ENCODE measurements at regions not wholly inside any gene's neighbourhood (a gene's known extent, or its start where the extent isn't known, plus 50 kb on each side); places are given as distances from the start of the nearest gene placed in this dataset.

GRCh38 chr15:54707805-54708752 is 488.7 kb downstream of the RSL24D1 start:
- no peak for TF ChIP-seq CTCF (conservative IDR thresholded peaks at IDR 0.05 in 1 of 2, IDR thresholded peaks at IDR 0.05 in 1 of 2; ENCODE audit: low read depth in 1 of 2, low read length in 2 of 2)
- no peak for TF ChIP-seq EZH2 (IDR thresholded peaks at IDR 0.05; ENCODE audit: low read length, missing control alignments)

Measured in fibroblast of lung (primary cell).